HG03378 (cell line): ENCODE measurements at regions not wholly inside any gene's neighbourhood (a gene's known extent, or its start where the extent isn't known, plus 50 kb on each side); places are given as distances from the start of the nearest gene placed in this dataset.
"Not testable (repeated sequence)": the region's sequence is repeated elsewhere in the genome, so short reads cannot be mapped to it uniquely, and the experiment has no call there.

Source experiments
- ATAC-seq: cut with Tn5 transposase; IDR thresholded peaks from one replicate; pipeline ENCODE4 v1.9.1; 2021; ENCODE audit warnings: mild to moderate bottlenecking, moderate library complexity; ENCODE audit not compliant: unreplicated experiment

DNA sequence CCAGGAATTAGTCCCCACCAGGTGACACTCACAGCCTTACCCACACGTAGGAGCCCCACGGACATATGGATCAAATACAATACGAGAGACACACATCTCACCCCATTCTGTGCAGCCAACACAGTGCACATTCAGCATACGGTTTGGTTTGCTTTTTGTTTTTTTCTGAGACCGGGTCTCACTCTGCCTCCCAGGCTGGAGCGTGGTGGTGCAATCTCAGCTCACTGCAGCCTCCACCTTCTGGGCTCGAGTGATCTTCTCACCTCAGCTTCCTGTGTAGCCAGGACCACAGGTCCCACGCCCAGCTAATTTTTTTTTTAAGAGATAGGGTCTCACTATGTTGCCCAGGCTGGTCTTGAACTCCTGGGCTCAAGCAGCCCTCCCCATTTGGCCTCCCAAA, 102.8 kb downstream of the POTEB start:
- not testable (repeated sequence) for ATAC-seq

- ATAC-seq, result not testable (repeated sequence)
Observed at GRCh38 chr15:21766524-21766923, 111.0 kb downstream of the POTEB start.

- not testable (repeated sequence) for ATAC-seq
Observed at GRCh38 chr15:21763756-21764155, 113.8 kb downstream of the POTEB start.

DNA sequence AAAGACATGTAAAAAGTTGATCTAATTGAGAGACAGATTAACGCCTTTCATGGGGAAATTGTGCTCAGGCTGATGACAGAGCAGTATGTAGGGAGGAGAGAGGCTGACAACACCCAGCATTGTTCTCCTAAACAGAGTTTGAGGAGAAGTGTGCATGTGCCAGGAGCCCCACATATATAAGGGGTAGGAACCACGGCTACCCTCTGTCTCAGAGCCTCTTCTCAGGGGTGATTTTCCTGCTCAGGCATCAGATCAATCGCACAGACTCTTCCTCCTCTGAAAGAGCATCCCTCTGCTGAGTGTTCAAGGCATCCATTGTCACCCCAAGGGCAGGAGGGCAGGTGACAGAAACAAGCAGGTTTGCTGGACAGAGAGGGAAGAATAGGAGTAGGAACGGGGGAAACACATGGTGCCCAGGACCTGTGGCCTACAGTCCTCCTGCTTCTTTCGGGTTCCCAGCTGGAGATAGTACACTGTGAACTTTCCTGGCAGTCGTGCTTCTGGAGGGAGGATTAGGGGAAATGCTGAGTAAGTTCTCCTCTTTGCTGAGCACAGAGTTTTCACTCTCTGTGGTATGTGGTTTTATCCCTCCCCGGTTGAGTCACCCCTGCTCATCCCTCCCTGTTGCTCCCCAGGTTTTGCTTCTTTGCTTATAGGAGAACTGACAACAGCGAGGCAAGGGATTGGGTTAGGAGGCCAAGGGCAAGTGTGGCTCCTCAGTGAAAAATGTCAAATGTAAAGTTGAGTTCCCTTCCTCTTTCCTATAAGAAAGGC, 117.1 kb downstream of the POTEB start:
- not testable (repeated sequence) for ATAC-seq

GRCh38 chr15:21759401-21760165, 118.0 kb downstream of the POTEB start:
- ATAC-seq, result not testable (repeated sequence)

DNA sequence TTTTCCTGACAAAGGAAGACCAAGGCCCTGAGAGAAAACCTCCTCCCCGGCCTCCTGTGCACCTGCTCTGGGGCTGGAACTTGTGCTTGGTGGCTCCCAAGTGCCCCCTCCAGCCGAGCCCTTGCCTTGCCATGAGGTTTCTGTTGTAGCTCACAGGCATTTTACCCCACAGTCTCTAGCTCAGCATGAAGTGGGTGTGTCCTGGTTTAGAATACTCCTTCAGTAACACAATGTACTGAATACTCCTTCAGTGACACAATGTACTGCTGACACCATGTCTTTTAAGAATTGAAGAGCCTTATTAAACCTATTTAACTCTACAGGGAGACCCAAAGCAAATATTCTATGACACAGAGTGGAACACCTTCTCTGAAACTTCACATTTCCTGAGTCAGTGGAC, 123.7 kb downstream of the POTEB start:
- not testable (repeated sequence) for ATAC-seq

DNA sequence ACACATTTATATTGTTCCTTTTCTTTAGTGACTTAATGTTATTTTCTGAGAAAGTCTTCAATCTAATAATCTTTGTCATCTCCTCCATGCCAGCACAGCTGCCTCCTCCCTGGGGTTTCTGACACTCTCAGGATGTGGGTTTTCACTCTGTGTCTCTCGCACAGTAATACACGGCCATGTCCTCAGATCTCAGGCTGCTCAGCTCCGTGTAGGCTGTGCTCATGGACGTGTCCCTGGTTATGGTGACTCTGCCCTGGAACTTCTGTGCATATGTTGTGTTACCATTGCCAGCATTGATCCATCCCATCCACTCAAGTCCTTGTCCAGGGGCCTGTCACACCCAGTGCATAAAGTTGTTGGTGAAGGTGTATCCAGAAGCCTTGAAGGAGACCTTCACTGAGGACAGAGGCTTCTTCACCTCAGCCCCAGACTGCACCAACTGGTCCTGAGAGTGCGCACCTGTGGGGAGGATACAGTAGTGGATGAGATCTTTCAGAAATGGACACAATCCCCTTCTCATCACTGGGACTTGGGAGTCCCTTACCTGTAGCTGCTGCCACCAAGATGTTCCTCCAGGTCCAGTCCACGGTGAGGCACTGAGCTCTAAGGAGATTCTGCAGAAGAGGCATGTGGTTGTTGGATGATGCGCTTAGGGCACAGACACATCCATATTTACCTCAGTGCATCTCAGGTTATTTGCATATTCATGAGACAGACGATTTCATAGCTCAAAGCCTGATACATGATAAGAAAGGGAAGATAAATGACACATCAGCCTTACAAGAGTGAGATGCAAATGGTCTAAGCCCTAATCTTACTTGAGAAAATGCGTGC, 125.2 kb downstream of the POTEB start:
- ATAC-seq, result not testable (repeated sequence)

- not testable (repeated sequence) for ATAC-seq
Observed at GRCh38 chr15:21749173-21749572, 128.4 kb downstream of the POTEB start.

DNA sequence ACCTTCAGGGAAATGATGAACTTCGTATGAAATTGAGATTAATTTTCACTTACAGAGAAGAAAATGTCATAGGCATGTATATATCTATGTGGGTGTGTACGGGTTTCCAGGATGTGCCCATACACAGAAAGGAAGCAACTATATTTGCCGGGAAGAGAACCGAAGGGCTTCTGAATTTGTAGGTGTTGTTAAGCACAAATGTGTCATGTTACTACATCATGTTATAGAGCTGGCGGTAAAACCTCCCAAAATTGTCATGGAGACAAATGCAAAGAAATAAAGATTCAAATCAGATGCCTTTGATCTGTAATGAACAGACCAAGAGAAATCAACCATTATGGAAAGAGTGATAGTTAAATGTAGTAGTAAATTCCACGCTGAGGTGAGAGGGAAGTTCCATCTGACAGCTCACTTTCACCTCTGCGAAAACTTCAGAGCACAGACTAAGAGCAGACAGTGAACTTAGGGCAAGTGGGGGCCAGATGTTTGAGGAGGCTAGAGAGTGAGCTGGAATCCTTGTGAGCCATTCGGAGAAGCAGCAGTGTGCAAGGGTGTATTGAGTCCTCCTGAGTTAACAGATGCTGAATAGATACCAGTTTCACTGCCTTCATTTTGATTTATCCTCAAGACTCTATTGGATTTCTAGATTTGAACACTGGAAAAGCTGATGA, 133.2 kb downstream of the POTEB start:
- not testable (repeated sequence) for ATAC-seq

DNA sequence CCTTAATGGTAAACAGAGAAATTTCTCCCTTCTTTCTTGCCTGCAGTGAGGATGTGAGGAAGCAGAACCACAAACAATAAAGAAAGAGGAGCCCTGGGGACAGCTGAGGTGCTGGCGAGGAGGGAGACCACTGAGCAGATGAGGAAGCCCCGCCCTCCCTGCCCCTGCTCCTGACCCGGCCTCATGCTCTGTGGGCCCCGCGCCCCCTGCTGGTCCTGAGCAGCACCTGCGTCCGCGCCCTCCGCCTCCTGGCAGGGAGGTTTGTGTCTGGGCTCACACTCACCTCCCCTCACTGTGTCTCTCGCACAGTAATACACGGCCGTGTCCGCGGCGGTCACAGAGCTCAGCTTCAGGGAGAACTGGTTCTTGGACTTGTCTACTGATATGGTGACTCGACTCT, 135.5 kb downstream of the POTEB start:
- ATAC-seq, result peak; percentile 49

- ATAC-seq, result not testable (repeated sequence)
Observed at GRCh38 chr15:21738003-21738402, 139.5 kb downstream of the POTEB start.

- not testable (repeated sequence) for ATAC-seq
Observed at GRCh38 chr15:21736443-21736842, 141.1 kb downstream of the POTEB start.

GRCh38 chr15:21735837-21736236, 141.7 kb downstream of the POTEB start:
- ATAC-seq, result not testable (repeated sequence)

DNA sequence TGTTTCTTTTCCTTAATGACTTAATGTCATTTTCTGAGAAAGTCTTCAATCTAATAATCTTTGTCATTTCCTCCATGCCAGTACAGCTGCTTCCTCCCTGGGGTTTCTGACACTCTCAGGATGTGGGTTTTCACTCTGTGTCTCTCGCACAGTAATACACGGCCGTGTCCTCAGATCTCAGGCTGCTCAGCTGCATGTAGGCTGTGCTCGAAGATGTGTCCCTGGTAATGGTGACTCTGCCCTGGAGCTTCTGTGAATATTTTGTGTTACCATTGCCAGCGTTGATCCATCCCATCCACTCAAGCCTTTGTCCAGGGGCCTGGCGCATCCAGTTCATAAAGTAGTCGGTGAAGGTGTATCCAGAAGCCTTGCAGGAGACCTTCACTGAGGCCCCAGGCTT, 142.2 kb downstream of the POTEB start:
- ATAC-seq, result not testable (repeated sequence)

DNA sequence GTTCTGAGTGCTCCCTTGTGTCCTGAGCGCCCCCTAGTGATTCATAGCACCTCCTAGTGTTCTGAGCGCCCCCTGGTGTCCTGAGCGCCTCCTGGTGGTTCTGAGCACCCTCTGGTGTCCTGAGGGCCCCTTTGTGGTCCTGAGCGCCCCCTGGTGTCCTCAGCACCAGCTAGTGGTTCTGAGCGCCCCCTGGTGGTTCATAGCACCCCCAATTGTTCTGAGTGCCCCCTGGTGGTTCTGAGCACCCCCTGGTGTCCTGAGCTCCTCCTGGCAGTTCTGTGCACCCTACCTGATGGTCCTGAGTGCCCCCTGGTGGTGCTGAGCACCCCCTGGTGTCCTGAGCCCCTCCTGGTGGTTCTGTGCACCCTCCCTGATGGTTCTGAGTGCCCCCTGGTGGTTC, 146.0 kb downstream of the POTEB start:
- peak; percentile 49 for ATAC-seq

DNA sequence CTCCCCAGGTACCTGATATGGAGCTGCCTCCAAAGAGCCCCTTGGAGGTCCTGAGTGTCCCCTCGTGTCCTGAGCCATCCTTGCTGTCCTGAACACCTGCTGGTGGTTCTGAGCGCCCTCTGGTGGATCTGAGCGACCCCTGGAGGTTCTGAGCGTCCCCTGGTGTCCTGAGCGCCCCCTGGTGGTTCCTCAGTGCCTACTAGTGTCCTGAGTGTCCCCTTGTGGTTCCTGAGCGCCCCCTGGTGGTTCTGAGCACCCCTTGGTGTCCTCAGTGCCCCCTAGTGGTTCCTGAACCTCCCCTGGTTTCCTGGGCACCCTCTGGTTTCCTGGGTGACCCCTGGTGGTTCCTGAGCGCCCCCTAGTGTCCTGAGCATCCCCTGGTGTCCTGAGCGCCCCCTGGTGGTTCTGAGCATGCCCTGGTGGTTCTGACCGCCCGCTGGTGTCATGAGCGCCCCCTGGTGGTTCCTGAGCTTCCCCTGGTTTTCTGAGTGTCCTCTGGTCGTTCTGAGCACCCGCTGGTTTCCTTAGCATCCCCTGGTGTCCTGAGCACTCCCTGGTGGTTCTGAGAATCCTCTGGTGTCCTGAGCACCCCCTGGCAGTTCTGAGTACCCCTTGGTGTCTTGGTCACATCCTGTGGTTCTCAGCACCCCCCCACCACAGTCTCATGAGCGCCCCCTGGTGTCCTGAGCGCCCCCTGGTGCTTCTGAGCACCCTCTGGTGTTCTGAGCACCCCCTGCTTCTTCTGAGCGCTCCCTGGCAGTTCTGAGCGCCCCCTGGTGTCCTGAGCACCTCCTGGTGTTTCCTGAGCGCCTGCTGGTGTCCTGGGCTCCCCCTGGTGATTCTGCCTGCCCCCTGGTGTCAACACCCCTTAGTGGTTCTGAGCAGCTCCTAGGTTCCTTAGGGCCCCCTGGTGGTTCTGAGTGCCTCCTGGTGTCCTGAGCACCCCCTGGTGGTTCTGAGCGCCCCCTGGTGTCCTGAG, 146.8 kb downstream of the POTEB start:
- ATAC-seq, result peak; percentile 69

DNA sequence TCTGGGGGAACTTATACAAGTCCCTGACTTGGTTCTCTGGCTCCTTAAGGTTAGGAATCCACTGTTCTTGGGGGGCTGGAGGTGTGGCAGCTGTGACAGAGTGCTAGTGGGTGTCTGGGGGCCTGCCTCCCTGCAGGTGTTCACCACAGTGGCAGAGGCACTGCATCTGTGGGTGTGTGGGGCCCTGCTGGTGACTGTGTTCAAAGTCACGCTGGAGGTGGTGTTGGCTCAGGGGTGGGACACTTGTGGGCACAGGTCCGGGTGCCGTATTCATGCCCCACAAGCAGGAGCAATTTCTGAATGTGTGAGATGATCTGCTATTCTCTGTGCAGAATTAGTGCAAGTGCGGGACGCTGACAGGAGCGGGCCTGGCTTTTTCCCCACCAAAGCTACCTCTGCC, 152.5 kb downstream of the POTEB start:
- not testable (repeated sequence) for ATAC-seq

- ATAC-seq, result not testable (repeated sequence)
Observed at GRCh38 chr15:21721115-21721514, 156.4 kb downstream of the POTEB start.

DNA sequence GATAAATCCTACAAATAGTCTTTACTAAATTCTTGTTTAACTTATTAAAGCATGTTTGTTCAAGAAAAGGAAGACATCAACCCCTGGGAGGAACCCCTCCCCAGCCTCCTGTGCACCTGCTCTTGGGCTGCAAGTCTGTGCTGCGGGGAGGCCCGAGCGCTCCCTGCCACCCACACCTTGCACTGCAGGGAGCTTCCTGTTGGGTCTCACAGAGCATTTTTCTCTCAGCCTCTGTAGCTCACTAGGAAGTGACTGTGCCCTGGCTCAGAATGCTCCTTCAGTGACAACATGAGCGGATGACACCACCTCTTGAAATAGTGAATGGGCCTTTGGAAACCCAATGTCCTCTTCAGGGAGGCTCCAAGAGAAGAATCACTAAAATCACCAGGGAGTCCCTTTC, 158.8 kb downstream of the POTEB start:
- peak; percentile 74 for ATAC-seq
